Thyroid gland (tissue), 4 donors: ENCODE measurements at regions not wholly inside any gene's neighbourhood (a gene's known extent, or its start where the extent isn't known, plus 50 kb on each side); places are given as distances from the start of the nearest gene placed in this dataset.

Experiments used
- CTCF ChIP-seq, 6 experiments: fragments of 200-600 bp in 3 of 6; fragments of 450-650 bp in 3 of 6; sonication (generic) in 3 of 6; IDR thresholded peaks; one replicate each; pipeline ENCODE4 v1.5.1; 2016 to 2019; ENCODE audit warnings: antibody characterized with exemption in 6 of 6, mild to moderate bottlenecking in 2 of 6, inconsistent platforms in 1 of 6, moderate library complexity in 1 of 6
- POLR2A ChIP-seq, 2 donors: fragments of 450-650 bp; IDR thresholded peaks; one replicate each; pipeline ENCODE4 v1.6.1; 2017; ENCODE audit warnings: antibody characterized with exemption in 2 of 2, mild to moderate bottlenecking in 2 of 2, moderate library complexity in 1 of 2

GRCh38 chr14:24734917-24735500 lies 101.0 kb upstream of the GZMB start:
- TF ChIP-seq CTCF (IDR thresholded peaks at IDR 0.05), result peak; percentile 23 to 78 (median 70)
- TF ChIP-seq POLR2A (IDR thresholded peaks at IDR 0.05), result no peak
